NCI-H345 treated with DMSO at 0.1 percent for 48 hours (cell line): ENCODE measurements at regions not wholly inside any gene's neighbourhood (a gene's known extent, or its start where the extent isn't known, plus 50 kb on each side); places are given as distances from the start of the nearest gene placed in this dataset.

Experiments
- DNase-seq: peaks from one replicate; lab custom pipeline; 2025; ENCODE audit not compliant: unreplicated experiment; lab: John Stamatoyannopoulos, UW

DNA sequence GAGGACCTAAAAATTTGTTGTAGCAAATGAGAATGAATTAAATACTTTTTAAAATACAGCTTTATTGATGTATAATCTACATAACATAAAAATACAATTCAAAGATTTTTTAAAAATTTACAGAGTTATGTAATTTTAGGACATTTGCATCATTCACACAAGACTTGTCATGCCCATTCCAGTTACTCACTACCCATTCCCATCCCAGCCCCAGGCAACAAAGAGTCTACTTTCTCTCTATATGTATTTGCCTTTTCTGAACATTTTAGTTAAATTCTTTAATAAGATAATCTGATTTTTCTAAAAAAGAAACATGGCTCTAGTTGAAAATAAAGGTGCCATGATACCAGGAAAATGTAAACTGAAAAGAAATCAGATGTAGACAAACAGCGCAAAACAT is 354.2 kb downstream of the PMP22 start:
- no peak for DNase-seq

- no peak for DNase-seq
These were observed 360.7 kb downstream of the PMP22 start for GRCh38 chr17:14904386-14904785.

DNA sequence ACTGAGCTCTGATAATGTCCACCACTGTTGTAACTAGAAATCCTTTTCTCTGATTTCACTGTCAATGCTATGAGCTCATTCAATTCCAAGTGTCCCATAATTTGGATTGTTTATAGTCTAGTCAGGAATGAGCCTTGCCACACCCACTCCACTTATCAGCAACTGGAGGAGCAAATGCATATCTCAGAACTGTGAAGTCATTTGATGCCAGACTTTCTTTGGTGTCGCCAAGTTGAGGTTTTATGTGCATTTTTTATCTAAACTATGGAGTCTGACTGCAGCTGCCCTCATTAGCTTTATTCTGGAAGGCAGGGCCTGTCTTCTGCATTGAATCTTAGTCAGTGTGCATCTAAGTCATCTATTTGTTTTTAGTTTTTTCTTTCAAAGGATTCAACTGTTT is 361.3 kb downstream of the PMP22 start:
- no peak for DNase-seq

DNA sequence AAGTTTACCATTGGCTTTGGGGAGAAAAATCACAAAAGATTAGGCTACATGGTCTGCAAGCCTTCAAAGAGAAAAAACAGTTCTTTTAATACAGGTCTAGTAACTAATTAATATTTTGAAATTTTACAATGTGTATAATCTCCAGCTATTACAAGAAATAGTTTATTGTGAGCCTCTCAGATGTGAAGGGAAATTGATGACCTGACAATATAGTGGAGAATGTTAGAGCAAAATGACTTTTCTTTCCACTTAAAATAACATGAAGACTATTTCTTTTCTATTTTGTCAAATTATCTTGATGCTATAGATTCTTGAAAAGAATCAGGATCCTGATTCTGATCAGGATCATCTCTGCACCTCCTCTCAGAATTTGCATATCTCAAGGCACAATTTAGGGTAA is 362.3 kb downstream of the PMP22 start:
- DNase-seq, result no peak

DNA sequence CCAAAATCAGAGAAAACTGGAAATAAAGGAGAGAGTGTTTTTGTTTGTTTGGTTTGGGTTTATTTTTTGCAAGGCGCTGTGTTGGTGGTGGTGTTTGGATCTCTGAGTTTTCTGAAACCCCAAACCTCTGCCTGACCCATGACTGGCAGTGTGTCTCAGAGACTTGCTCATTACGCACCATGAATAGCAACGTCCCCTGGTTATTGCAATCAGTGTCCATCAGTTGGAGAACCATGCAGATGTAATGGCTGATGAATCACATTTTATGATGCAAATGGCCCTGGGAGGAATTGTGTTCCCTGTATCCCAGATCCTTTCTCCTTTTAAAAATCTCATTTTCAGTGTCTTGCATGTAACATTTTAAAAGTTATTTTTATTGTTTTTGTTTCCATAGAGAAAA is 362.8 kb downstream of the PMP22 start:
- DNase-seq, result no peak

- no peak for DNase-seq
These were observed 363.8 kb downstream of the PMP22 start for GRCh38 chr17:14901376-14901775.

DNA sequence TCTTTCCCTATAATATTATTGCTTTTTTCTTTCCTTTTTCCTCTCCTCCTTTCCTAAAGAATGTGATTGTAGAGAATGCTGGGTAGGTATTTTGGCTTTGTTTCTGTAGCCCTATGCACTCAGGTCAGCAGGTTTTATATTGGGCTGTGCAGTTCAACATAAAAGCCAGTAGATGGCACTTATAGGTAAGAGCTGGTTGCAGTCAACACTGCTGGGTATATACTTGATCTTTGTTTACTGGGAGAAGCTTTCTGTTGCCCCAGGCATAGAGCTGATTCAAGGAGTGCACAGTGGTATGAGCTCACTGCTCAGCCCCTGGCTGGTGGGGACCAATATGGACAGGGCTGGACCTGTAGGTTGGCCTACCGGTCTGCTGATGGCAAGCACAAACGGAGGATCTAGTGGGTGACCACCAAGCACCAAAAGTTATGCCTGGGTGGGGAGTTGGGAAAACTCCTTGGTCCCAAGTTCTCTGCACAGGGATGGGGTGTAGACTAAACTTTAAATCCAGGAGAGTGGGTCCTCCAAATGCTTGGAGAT is 378.9 kb downstream of the PMP22 start:
- DNase-seq, result no peak

- no peak for DNase-seq
These were observed 383.0 kb downstream of the PMP22 start for GRCh38 chr17:14882131-14882530.

GRCh38 chr17:14875557-14876412 is 389.3 kb downstream of the PMP22 start:
- no peak for DNase-seq

DNA sequence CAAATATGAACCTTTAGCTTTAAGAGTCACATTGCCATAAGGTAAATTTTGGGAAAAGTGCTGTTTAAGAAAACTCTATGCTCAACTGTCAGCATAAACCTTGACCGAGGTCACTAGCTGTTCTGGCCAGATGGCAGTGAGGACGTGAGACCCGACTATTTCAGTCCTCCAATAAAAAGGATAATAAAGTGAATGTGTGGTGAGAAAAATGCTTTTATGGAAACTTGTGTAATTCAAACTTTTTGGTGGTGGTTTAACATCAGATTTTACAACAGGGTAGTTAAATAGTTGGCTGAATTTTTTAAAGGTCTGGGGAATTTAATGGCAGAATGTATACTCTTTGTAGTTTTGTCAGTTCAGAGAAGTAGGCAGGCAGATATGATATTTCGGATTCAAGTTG is 391.1 kb downstream of the PMP22 start:
- no peak for DNase-seq

GRCh38 chr17:14873540-14873939 is 391.6 kb downstream of the PMP22 start:
- no peak for DNase-seq

GRCh38 chr17:14871921-14872320 is 393.2 kb downstream of the PMP22 start:
- DNase-seq, result no peak

GRCh38 chr17:14866266-14866665 is 398.9 kb downstream of the PMP22 start:
- DNase-seq, result no peak

- no peak for DNase-seq
These were observed 401.0 kb downstream of the PMP22 start for GRCh38 chr17:14864127-14864526.

DNA sequence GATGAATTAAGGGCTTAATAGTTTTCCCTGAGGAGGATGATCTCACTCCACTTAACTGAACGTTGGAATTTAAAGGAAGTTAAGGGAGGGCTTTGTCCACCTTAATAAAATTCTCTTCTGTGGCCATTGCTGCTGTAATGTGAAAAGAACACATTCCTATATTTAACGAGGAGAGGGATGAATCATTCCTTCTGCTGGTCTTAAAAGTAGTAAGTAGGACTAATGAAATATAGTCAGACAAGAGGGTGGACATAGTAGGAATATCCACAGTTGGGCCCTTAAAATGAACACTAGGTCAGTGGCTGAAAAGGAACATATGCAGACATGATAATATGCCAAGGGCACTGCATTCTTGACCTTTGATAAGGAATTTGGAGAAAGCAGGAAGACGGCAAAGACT is 405.6 kb downstream of the PMP22 start:
- DNase-seq, result no peak

GRCh38 chr17:14856176-14856575 is 408.9 kb downstream of the PMP22 start:
- no peak for DNase-seq

GRCh38 chr17:14854691-14855090 is 410.4 kb downstream of the PMP22 start:
- DNase-seq, result no peak

- DNase-seq, result no peak
These were observed 419.4 kb downstream of the PMP22 start for GRCh38 chr17:14845591-14846281.

DNA sequence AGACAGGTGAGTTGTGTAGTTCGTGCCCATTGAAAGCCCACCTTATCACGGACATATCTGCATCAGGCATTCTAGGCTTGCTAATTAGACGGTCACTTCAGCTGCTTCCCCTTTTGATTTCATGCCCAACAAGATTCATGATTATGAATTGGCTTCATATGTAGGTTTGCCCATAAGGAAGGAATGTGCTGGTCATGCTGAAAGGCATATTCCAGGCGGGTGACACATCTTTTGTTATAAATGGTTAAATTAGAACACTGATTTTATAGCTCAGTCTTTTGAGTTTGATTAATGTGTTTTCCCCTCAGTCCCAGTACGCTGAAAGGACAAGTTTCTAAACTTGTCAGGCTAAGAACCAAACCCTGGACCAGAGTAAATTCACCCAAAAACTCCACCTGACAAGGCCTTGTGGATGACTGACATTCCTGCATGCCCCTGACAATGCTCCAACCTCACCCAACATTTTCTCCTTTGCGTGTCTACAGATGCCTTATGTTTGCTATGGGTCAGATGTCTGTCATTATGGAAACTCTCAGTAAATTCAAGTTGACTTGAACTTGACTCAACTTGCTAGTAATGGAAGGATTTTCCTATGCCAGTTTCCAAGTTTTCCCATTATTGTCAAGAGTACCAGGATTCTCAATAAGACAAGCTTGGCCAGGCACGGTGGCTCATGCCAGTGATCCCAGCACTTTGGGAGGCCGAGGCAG is 421.9 kb downstream of the PMP22 start:
- DNase-seq, result no peak

DNA sequence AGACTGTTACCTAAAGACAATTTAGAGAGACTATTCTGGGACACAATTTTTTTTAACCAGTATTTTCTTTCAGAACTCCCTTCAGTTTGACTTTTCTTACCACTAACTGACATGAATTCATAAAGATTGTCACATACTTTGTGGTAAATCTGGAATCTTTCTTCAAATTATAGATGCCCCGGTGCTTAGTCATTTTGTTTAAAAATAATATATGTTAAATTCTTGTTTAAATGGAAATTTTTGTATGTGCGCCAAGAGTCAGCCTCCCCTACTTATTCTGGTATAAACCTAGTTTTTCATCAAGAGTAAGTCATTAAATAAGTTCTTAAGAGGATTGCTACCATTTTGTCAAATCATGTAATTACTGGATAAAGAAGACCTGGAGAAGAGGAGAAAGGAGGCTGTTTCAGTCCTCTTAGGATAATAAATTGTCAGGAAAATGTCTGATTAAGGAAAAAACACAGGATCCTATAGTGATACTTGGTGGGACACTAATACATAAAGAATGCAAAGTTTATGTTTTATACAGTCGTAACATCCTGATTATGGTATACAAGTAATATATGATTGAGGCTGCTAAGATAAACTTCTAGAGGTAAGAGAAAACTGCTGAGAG is 424.4 kb downstream of the PMP22 start:
- DNase-seq, result no peak

DNA sequence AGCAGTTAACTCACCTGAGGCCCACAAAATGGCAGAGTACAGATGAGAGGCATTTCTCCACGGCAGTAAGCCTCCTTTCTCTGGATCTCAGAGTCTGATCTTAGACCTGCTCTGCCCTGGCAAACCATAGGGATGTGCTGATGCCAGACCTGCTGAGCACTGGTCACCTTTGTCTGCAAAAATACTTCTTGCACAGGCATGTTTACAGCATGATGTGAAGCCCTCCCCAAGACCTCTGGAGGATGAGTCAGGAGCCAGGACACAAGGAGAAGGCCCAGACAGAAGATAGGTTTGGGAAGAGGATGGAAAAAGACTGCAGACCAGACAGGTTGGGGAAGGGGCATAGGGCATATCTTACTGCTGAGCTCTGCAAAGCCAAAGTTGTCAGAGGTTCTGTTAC is 426.6 kb downstream of the PMP22 start:
- no peak for DNase-seq
